Thoracic aorta (tissue), 2 donors: ENCODE measurements at regions not wholly inside any gene's neighbourhood (a gene's known extent, or its start where the extent isn't known, plus 50 kb on each side); places are given as distances from the start of the nearest gene placed in this dataset.

Experiments used
- ATAC-seq: fragments of 150-250 bp; one replicate; pipeline ENCODE4 v1.8.0; 2017; ENCODE audit warnings: low read depth; ENCODE audit not compliant: insufficient number of reproducible peaks, low FRiP score
- DNase-seq: peaks from one replicate; pipeline ENCODE4 v3.0.0-alpha.2; 2020; ENCODE audit warnings: low spot score
- H3K27ac ChIP-seq, 2 donors: fragments of 200-600 bp; sonication (generic); 1 replicate in 1 of 2; 2 replicates in 1 of 2; pipeline ENCODE4 v1.5.1; 2016; ENCODE audit warnings: mild to moderate bottlenecking in 2 of 2, moderate library complexity in 2 of 2
- H3K27me3 ChIP-seq: fragments of 200-600 bp; sonication (generic); replicated peaks from 2 replicates; pipeline ENCODE4 v1.6.0; 2016; ENCODE audit warnings: mild to moderate bottlenecking; ENCODE audit not compliant: insufficient read depth
- H3K36me3 ChIP-seq: fragments of 200-600 bp; sonication (generic); one replicate; pipeline ENCODE4 v1.5.1; 2016
- H3K4me1 ChIP-seq, 2 donors: fragments of 200-600 bp; sonication (generic); 1 replicate in 1 of 2; 2 replicates in 1 of 2; pipeline versions ENCODE4 v1.5.1 to v1.6.0; 2016; ENCODE audit warnings: low read depth in 2 of 2, mild to moderate bottlenecking in 1 of 2; ENCODE audit not compliant: control insufficient read depth in 1 of 2
- H3K4me3 ChIP-seq: fragments of 200-600 bp; sonication (generic); 2 replicates; pipeline ENCODE4 v1.5.1; 2016; ENCODE audit warnings: mild to moderate bottlenecking
- H3K9me3 ChIP-seq: fragments of 200-600 bp; sonication (generic); 2 replicates; pipeline ENCODE4 v1.5.1; 2016
- TF ChIP-seq, protein P1 (sequence below): fragments of 200-600 bp; sonication (generic); IDR thresholded peaks from one replicate; pipeline ENCODE4 v1.5.1; 2019; ENCODE audit warnings: antibody characterized with exemption

DNA sequence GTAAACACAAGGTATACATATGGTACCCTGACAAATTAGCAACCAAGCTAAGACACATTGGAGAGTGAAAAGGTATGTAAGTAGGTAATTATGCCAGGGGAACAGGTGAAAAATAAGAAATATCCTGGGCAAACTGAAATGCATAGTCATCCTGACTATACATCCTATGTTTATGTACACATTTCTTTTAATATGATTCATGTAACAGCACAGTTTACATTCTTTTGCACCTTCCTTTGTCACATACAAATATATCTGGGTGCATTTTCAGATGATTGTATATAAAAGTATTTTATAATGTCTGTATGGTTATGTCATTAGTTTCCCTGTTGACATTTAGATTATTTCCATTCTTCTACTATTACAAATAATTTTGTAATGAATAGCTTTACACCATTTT is 1146.9 kb downstream of the EFNA5 start:
- ATAC-seq (no peak), DNase-seq (no peak)

DNA sequence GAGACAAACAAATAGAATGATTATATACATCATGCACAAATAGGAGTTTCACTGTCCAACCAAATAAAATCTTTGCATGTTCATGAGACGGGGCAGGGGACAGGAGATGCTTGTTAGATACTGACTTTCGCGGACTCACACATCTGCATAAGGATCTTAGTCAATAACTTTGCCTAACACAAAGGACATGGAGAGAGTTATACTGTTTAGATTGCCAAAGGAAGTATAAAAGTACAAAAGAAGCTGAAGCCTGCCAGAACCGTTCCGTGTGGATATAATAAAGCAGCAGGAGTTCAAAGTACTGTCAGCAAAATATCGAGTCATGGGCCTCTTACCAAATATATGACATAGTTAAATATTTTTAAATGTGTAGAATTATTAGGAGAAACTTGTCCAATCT is 1148.4 kb downstream of the EFNA5 start:
- DNase-seq = no peak
- no peaks in the 10 kb centered on the region for H3K27me3 ChIP-seq
- H3K4me1 ChIP-seq = no peaks in the 10 kb centered on the region
- H3K36me3 ChIP-seq = no peaks in the 10 kb centered on the region
- TF ChIP-seq, protein P1, sequence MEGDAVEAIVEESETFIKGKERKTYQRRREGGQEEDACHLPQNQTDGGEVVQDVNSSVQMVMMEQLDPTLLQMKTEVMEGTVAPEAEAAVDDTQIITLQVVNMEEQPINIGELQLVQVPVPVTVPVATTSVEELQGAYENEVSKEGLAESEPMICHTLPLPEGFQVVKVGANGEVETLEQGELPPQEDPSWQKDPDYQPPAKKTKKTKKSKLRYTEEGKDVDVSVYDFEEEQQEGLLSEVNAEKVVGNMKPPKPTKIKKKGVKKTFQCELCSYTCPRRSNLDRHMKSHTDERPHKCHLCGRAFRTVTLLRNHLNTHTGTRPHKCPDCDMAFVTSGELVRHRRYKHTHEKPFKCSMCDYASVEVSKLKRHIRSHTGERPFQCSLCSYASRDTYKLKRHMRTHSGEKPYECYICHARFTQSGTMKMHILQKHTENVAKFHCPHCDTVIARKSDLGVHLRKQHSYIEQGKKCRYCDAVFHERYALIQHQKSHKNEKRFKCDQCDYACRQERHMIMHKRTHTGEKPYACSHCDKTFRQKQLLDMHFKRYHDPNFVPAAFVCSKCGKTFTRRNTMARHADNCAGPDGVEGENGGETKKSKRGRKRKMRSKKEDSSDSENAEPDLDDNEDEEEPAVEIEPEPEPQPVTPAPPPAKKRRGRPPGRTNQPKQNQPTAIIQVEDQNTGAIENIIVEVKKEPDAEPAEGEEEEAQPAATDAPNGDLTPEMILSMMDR = no peak
- ATAC-seq = no peak
- H3K27ac ChIP-seq = no peak overlapping the region
- H3K9me3 ChIP-seq = no peaks in the 10 kb centered on the region
- H3K4me3 ChIP-seq = no peak overlapping the region

More for the DNA sequence above, 1146.9 kb downstream of the EFNA5 start:
- no peaks in the 10 kb centered on the region for H3K27me3 ChIP-seq
- H3K9me3 ChIP-seq = no peaks in the 10 kb centered on the region
- H3K4me3 ChIP-seq = no peak overlapping the region
- H3K27ac ChIP-seq = no peak overlapping the region
- no peaks in the 10 kb centered on the region for H3K36me3 ChIP-seq
- H3K4me1 ChIP-seq = no peaks in the 10 kb centered on the region
- TF ChIP-seq, protein P1 = no peak

DNA sequence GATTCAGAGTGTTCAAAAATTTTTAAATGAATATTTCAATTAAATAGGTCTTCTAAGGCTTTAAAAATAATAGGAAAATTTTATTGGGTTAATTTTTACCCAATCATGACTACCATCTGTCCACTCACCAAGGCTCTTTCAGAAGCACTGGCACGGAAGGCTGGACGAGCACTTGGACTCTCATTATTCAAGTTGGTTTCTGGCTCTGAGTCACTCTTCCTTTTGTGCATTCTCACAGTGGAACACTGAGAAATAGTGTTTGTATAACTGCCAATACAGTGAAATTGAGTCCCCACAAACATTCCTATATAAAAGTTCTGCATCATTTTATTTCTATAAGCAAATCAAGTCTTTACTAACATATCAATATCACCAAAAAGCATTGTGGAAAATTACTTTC is 1149.0 kb downstream of the EFNA5 start:
- Histone ChIP-seq H3K4me1 (no peaks in the 10 kb centered on the region), H3K4me3 (no peak overlapping the region), H3K9me3 (no peaks in the 10 kb centered on the region), H3K27ac (no peak overlapping the region), H3K36me3 (no peaks in the 10 kb centered on the region), H3K27me3 (no peaks in the 10 kb centered on the region)
- no peak for DNase-seq
- TF ChIP-seq, protein P1 = no peak
- no peak for ATAC-seq

DNA sequence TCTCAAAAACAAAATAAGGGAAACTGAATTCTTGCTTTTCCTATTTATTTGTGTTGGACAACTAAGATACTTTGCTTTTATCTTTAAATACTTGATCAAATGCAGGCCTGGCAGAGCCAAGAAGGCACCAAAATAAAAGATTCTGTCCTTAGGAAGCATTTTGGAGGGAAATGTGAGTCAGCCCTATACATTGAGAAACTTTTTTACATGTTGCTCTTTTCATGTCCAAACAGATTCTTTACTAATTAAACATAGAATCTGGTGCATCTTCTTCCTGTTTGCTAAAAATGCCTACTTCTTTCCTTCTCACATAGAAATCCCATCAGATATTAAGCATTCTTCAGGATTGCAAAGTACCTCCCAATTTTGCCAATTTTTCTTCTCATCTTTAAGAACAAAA is 1160.4 kb downstream of the EFNA5 start:
- H3K9me3 ChIP-seq = no peaks in the 10 kb centered on the region
- DNase-seq = no peak
- no peaks in the 10 kb centered on the region for H3K4me1 ChIP-seq
- ATAC-seq = no peak
- H3K27ac ChIP-seq = no peak overlapping the region
- H3K4me3 ChIP-seq = no peak overlapping the region
- TF ChIP-seq, protein P1 = no peak
- no peaks in the 10 kb centered on the region for H3K27me3 ChIP-seq
- no peaks in the 10 kb centered on the region for H3K36me3 ChIP-seq

DNA sequence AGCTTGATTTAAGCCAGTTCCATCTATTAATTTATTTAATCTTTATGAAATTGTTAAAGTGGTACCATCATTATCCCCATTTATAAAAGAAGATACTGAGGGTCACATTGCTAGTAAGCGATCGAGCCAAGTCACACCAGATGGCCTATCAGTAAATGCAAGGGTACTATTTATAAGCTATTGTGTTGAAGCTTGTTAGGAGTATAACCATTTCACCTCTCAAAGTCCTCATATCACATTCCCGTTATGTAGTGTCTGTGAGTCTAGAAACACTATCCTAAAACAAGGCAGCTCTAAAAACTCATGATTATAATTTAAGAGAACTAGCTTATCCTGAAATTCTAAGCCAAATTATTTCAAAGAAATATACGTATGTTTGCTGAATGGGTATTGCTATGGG is 1161.8 kb downstream of the EFNA5 start:
- Histone ChIP-seq H3K27ac (no peak overlapping the region), H3K36me3 (no peaks in the 10 kb centered on the region), H3K4me3 (no peak overlapping the region), H3K4me1 (no peaks in the 10 kb centered on the region), H3K9me3 (no peaks in the 10 kb centered on the region), H3K27me3 (no peaks in the 10 kb centered on the region)
- ATAC-seq = no peak
- TF ChIP-seq, protein P1 = no peak
- no peak for DNase-seq
